ENCODE measurements at regions not wholly inside any gene's neighbourhood (a gene's known extent, or its start where the extent isn't known, plus 50 kb on each side); places are given as distances from the start of the nearest gene placed in this dataset.

GRCh38 chr3:124051636-124052035 is 59.7 kb upstream of the ROPN1 start:
- TF ChIP-seq, protein P1, sequence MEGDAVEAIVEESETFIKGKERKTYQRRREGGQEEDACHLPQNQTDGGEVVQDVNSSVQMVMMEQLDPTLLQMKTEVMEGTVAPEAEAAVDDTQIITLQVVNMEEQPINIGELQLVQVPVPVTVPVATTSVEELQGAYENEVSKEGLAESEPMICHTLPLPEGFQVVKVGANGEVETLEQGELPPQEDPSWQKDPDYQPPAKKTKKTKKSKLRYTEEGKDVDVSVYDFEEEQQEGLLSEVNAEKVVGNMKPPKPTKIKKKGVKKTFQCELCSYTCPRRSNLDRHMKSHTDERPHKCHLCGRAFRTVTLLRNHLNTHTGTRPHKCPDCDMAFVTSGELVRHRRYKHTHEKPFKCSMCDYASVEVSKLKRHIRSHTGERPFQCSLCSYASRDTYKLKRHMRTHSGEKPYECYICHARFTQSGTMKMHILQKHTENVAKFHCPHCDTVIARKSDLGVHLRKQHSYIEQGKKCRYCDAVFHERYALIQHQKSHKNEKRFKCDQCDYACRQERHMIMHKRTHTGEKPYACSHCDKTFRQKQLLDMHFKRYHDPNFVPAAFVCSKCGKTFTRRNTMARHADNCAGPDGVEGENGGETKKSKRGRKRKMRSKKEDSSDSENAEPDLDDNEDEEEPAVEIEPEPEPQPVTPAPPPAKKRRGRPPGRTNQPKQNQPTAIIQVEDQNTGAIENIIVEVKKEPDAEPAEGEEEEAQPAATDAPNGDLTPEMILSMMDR (conservative IDR thresholded peaks at IDR 0.05; ENCODE audit: low read length), result no peak
- no peak for TF ChIP-seq EZH2phosphoT487 (IDR thresholded peaks at IDR 0.05; ENCODE audit: borderline replicate concordance, low read depth, low read length)

All from OCI-LY7 (cell line).